Tibial nerve (tissue), 4 donors: ENCODE measurements at regions not wholly inside any gene's neighbourhood (a gene's known extent, or its start where the extent isn't known, plus 50 kb on each side); places are given as distances from the start of the nearest gene placed in this dataset.

ENCODE experiments used
- DNase-seq, 2 donors: peaks; one replicate each; pipeline ENCODE4 v3.0.0-alpha.2; 2019; ENCODE audit warnings: low spot score in 2 of 2
- H3K27ac ChIP-seq, 4 donors: fragments of 200-600 bp; sonication (generic) in 3 of 4; one replicate each; pipeline ENCODE4 v1.5.1; 2017 to 2019; ENCODE audit warnings: mild to moderate bottlenecking in 1 of 4
- H3K27me3 ChIP-seq, 2 donors: fragments of 200-600 bp; sonication (generic) in 1 of 2; one replicate each; pipeline versions ENCODE4 v1.5.1 to v1.6.0; 2017 to 2019
- H3K36me3 ChIP-seq, 3 donors: fragments of 200-600 bp; sonication (generic); one replicate each; pipeline ENCODE4 v1.5.1; 2018 to 2019
- H3K4me1 ChIP-seq, 4 donors: fragments of 200-600 bp; sonication (generic) in 3 of 4; one replicate each; pipeline ENCODE4 v1.5.1; 2017 to 2019
- H3K4me3 ChIP-seq, 4 donors: fragments of 200-600 bp; sonication (generic) in 3 of 4; one replicate each; pipeline ENCODE4 v1.5.1; 2017 to 2019; ENCODE audit warnings: mild to moderate bottlenecking in 1 of 4, moderate library complexity in 1 of 4
- H3K9me3 ChIP-seq, 4 donors: fragments of 200-600 bp; sonication (generic) in 3 of 4; one replicate each; pipeline ENCODE4 v1.5.1; 2017 to 2019
- CTCF ChIP-seq, 5 experiments: fragments of 200-600 bp in 3 of 5; fragments of 450-650 bp in 2 of 5; sonication (generic) in 3 of 5; IDR thresholded peaks; one replicate each; pipeline ENCODE4 v1.5.1; 2016 to 2019; ENCODE audit warnings: antibody characterized with exemption in 5 of 5, mild to moderate bottlenecking in 3 of 5, moderate library complexity in 2 of 5
- EP300 ChIP-seq, 2 donors: sonication (generic); formaldehyde crosslinking; IDR thresholded peaks; one replicate each; pipeline ENCODE4 v1.6.1; 2017; ENCODE audit warnings: antibody characterized with exemption in 2 of 2, mild to moderate bottlenecking in 1 of 2
- POLR2A ChIP-seq, 2 donors: fragments of 450-650 bp; IDR thresholded peaks; one replicate each; pipeline ENCODE4 v1.6.1; 2017; ENCODE audit warnings: antibody characterized with exemption in 2 of 2, mild to moderate bottlenecking in 2 of 2, moderate library complexity in 2 of 2
- WGBS, 2 donors: methylation state at CpG; one replicate each; pipeline ENCODE4 v1.1.5; 2018; 5-methylcytosine and 5-hydroxymethylcytosine counted together

GRCh38 chr5:165722401-165722800 lies 2217.0 kb downstream of the MAT2B start:
- TF ChIP-seq CTCF (IDR thresholded peaks at IDR 0.05) (no peak), POLR2A (IDR thresholded peaks at IDR 0.05) (no peak), EP300 (IDR thresholded peaks at IDR 0.05) (no peak)
- H3K27me3 ChIP-seq = no peaks in the 10 kb centered on the region
- 62% methylated on average over 2 of the region's 2 CpGs for WGBS, 2 donors
- no peak for DNase-seq
- H3K36me3 ChIP-seq = no peaks in the 10 kb centered on the region
- no peak overlapping the region for H3K27ac ChIP-seq
- no peaks in the 10 kb centered on the region for H3K4me1 ChIP-seq
- H3K9me3 ChIP-seq = no peaks in the 10 kb centered on the region
- H3K4me3 ChIP-seq = no peak overlapping the region

GRCh38 chr5:165723931-165724330 lies 2218.5 kb downstream of the MAT2B start:
- Histone ChIP-seq H3K27me3 (no peaks in the 10 kb centered on the region), H3K4me3 (no peak overlapping the region), H3K36me3 (no peaks in the 10 kb centered on the region), H3K9me3 (no peaks in the 10 kb centered on the region), H3K4me1 (no peaks in the 10 kb centered on the region), H3K27ac (no peak overlapping the region)
- TF ChIP-seq CTCF (IDR thresholded peaks at IDR 0.05) (no peak), EP300 (IDR thresholded peaks at IDR 0.05) (no peak), POLR2A (IDR thresholded peaks at IDR 0.05) (no peak)
- DNase-seq = no peak
- 80 to 81% methylated on average over 5 of the region's 5 CpGs for WGBS, 2 donors

- H3K4me3 ChIP-seq = no peak overlapping the region
- H3K9me3 ChIP-seq = no peaks in the 10 kb centered on the region
- no peaks in the 10 kb centered on the region for H3K36me3 ChIP-seq
- WGBS, 2 donors = 83 to 91% methylated on average over 2 of the region's 2 CpGs
- no peak for TF ChIP-seq CTCF (IDR thresholded peaks at IDR 0.05)
- no peaks in the 10 kb centered on the region for H3K4me1 ChIP-seq
- DNase-seq = no peak
- H3K27ac ChIP-seq = no peak overlapping the region
- H3K27me3 ChIP-seq = no peaks in the 10 kb centered on the region
Observed at GRCh38 chr5:165728425-165728824, 2223.0 kb downstream of the MAT2B start.

- no peaks in the 10 kb centered on the region for H3K36me3 ChIP-seq
- H3K4me3 ChIP-seq = no peak overlapping the region
- WGBS, 2 donors = 83 to 89% methylated on average over 1 of the region's 1 CpG
- no peak for DNase-seq
- no peak overlapping the region for H3K27ac ChIP-seq
- no peaks in the 10 kb centered on the region for H3K4me1 ChIP-seq
- no peaks in the 10 kb centered on the region for H3K27me3 ChIP-seq
- TF ChIP-seq CTCF (IDR thresholded peaks at IDR 0.05) (no peak), EP300 (IDR thresholded peaks at IDR 0.05) (no peak), POLR2A (IDR thresholded peaks at IDR 0.05) (no peak)
- H3K9me3 ChIP-seq = peaks cover 0 to 13% (median 0%) of the 10 kb centered on the region in 4 donors
Observed at GRCh38 chr5:165735388-165735787, 2230.0 kb downstream of the MAT2B start.

GRCh38 chr5:165739079-165739741 lies 2233.8 kb downstream of the MAT2B start:
- DNase-seq = no peak
- TF ChIP-seq CTCF (IDR thresholded peaks at IDR 0.05) (no peak), POLR2A (IDR thresholded peaks at IDR 0.05) (no peak), EP300 (IDR thresholded peaks at IDR 0.05) (no peak)
- H3K36me3 ChIP-seq = no peaks in the 10 kb centered on the region
- no peaks in the 10 kb centered on the region for H3K4me1 ChIP-seq
- peaks cover 0 to 13% (median 0%) of the 10 kb centered on the region in 4 donors for H3K9me3 ChIP-seq
- no peak overlapping the region for H3K27ac ChIP-seq
- H3K4me3 ChIP-seq = no peak overlapping the region
- 70 to 75% methylated on average over 8 of the region's 8 CpGs for WGBS, 2 donors
- no peaks in the 10 kb centered on the region for H3K27me3 ChIP-seq
